HepG2 (cell line): ENCODE measurements at regions not wholly inside any gene's neighbourhood (a gene's known extent, or its start where the extent isn't known, plus 50 kb on each side); places are given as distances from the start of the nearest gene placed in this dataset.

Experiments used
- ATAC-seq: fragments of 200-7000 bp; cut with Tn5 transposase; 3 replicates; pipeline ENCODE4 v1.9.1; 2020; ENCODE audit warnings: mild to moderate bottlenecking, moderate library complexity
- BruUV-seq: library from RNA; stranded (reverse); fragments of 400-500 nt; replicated peaks from 2 replicates; lab custom pipeline; 2021; lab: Mats Ljungman, UMichigan
- CTCF ChIA-PET: fragments of 300-600 bp; formaldehyde crosslinking; extraction: SDS; loops from one replicate; lab custom pipeline; 2021; ENCODE audit warnings: low total read pairs, inconsistent platforms, low intra/inter-chr PET ratio; lab: Yijun Ruan, JAX
- POLR2A ChIA-PET: fragments of 350-600 bp; sonication (Branson Sonifier 250); formaldehyde crosslinking; loops from one replicate; lab custom pipeline; 2020; ENCODE audit warnings: antibody characterized with exemption, inconsistent platforms; lab: Yijun Ruan, JAX
- DNase-seq: peaks from one replicate; pipeline ENCODE4 v3.0.0-alpha.2; 2015; ENCODE audit warnings: low spot score
- FAIRE-seq: peaks from 3 replicates; lab custom pipeline; 2011; peaks lifted over from hg19 to GRCh38; lab: Jason Lieb, UNC
- H2AFZ ChIP-seq: one replicate; pipeline ENCODE4 v1.6.1; 2011; ENCODE audit warnings: low read length, inconsistent platforms
- H3K27ac ChIP-seq: fragments of 300-600 bp; 3 replicates; pipeline ENCODE4 v1.8.0; 2011; ENCODE audit warnings: mixed run types, mild to moderate bottlenecking, mixed read lengths, low read length, inconsistent platforms; ENCODE audit not compliant: insufficient read depth; ENCODE audit errors: extremely low read length
- H3K27me3 ChIP-seq, 2 experiments: fragments of 200-600 bp in 1 of 2; 2 replicates in 1 of 2; 3 replicates in 1 of 2; pipeline versions ENCODE4 v1.6.0 to v1.8.0; 2011; ENCODE audit warnings: low read length in 2 of 2, mild to moderate bottlenecking in 2 of 2, moderate library complexity in 2 of 2, inconsistent platforms in 1 of 2; ENCODE audit not compliant: insufficient read depth in 2 of 2, control insufficient read depth in 1 of 2
- H3K36me3 ChIP-seq, 2 experiments: fragments of 200-600 bp in 1 of 2; replicated peaks in 1 of 2; 2 replicates in 1 of 2; 3 replicates in 1 of 2; pipeline versions ENCODE4 v1.5.1 to v1.8.0; 2011; ENCODE audit warnings: low read length in 2 of 2, inconsistent platforms in 1 of 2; ENCODE audit not compliant: insufficient read depth in 2 of 2, control insufficient read depth in 1 of 2
- H3K4me1 ChIP-seq: 2 replicates; pipeline ENCODE4 v1.5.1; 2012; ENCODE audit warnings: low read length, inconsistent platforms; ENCODE audit not compliant: insufficient read depth
- H3K4me2 ChIP-seq: 2 replicates; pipeline ENCODE4 v1.6.0; 2011; ENCODE audit warnings: low read depth, low read length, inconsistent platforms
- H3K4me3 ChIP-seq, 3 experiments: fragments of 200-600 bp in 1 of 3; sonication (generic), shearing (Covaris generic) in 1 of 3; replicated peaks in 1 of 3; 2 replicates each; pipeline ENCODE4 v1.5.1; 2011 to 2016; ENCODE audit warnings: low read length in 3 of 3, inconsistent platforms in 2 of 3, low read depth in 2 of 3, mild to moderate bottlenecking in 2 of 3, control low read depth in 1 of 3, mixed read lengths in 1 of 3; ENCODE audit not compliant: insufficient read depth in 1 of 3
- H3K79me2 ChIP-seq: one replicate; pipeline ENCODE4 v1.6.1; 2011; ENCODE audit warnings: low read length, inconsistent platforms; ENCODE audit not compliant: insufficient read depth
- H3K9ac ChIP-seq: 2 replicates; pipeline ENCODE4 v1.6.0; 2011; ENCODE audit warnings: mild to moderate bottlenecking, low read depth, low read length, inconsistent platforms; ENCODE audit not compliant: insufficient read depth
- H3K9me3 ChIP-seq: 2 replicates; pipeline ENCODE4 v1.5.1; 2012; ENCODE audit warnings: mild to moderate bottlenecking, low read length
- H4K20me1 ChIP-seq: 2 replicates; pipeline ENCODE4 v1.6.0; 2011; ENCODE audit warnings: inconsistent platforms, mild to moderate bottlenecking, low read length, moderate library complexity; ENCODE audit not compliant: insufficient read depth
- ARID4A ChIP-seq: sonication (generic); formaldehyde crosslinking; IDR thresholded peaks from 2 replicates; pipeline ENCODE4 v1.5.0; 2020; ENCODE audit warnings: mild to moderate bottlenecking, missing genetic modification reagents, borderline replicate concordance
- BCLAF1 ChIP-seq: fragments of 450-650 bp; IDR thresholded peaks from 2 replicates; pipeline ENCODE4 v1.6.1; 2017; ENCODE audit warnings: mild to moderate bottlenecking
- FOXO1 ChIP-seq: sonication (generic); formaldehyde crosslinking; IDR thresholded peaks from 2 replicates; pipeline ENCODE4 v1.4.0; 2020; ENCODE audit warnings: missing genetic modification reagents
- HNF4G ChIP-seq, 2 experiments: sonication (generic) in 1 of 2; formaldehyde crosslinking in 1 of 2; IDR thresholded peaks; 2 replicates each; pipeline versions ENCODE4 v1.4.0 to v1.6.1; 2011 to 2020; ENCODE audit warnings: borderline replicate concordance in 2 of 2, low read depth in 2 of 2, mild to moderate bottlenecking in 2 of 2, low read length in 1 of 2, missing genetic modification reagents in 1 of 2, moderate library complexity in 1 of 2
- KDM5B ChIP-seq: sonication (generic); formaldehyde crosslinking; IDR thresholded peaks from 2 replicates; pipeline ENCODE4 v1.4.0; 2020; ENCODE audit warnings: missing genetic modification reagents, mild to moderate bottlenecking, borderline replicate concordance
- SOX6 ChIP-seq, 2 experiments: fragments of 450-650 bp in 1 of 2; sonication (generic) in 1 of 2; formaldehyde crosslinking in 1 of 2; IDR thresholded peaks; 2 replicates each; pipeline versions ENCODE4 v1.4.0 to v1.6.1; 2017 to 2020; ENCODE audit warnings: antibody characterized with exemption in 1 of 2, mild to moderate bottlenecking in 1 of 2, missing genetic modification reagents in 1 of 2
- SRSF9 ChIP-seq: fragments of 200-400 bp; formaldehyde crosslinking; IDR thresholded peaks from 2 replicates; pipeline ENCODE4 v1.6.1; 2018; ENCODE audit warnings: borderline replicate concordance, mild to moderate bottlenecking, low read depth, low read length; ENCODE audit not compliant: insufficient read depth, poor library complexity, severe bottlenecking
- THAP11 ChIP-seq: IDR thresholded peaks from 2 replicates; pipeline ENCODE4 v1.6.1; 2016; ENCODE audit warnings: missing biosample characterization, missing genetic modification reagents
- ZNF710 ChIP-seq: sonication (generic); formaldehyde crosslinking; IDR thresholded peaks from 2 replicates; pipeline ENCODE4 v1.5.0; 2020; ENCODE audit warnings: mild to moderate bottlenecking, missing genetic modification reagents, borderline replicate concordance
- WGBS: methylation state at CpG from one replicate; pipeline ENCODE4 v1.1.6; 2017; ENCODE audit warnings: low lambda C conversion rate; 5-methylcytosine and 5-hydroxymethylcytosine counted together
- in situ Hi-C: cut with HindIII; loops from 2 replicates; pipeline ENCODE4 v1.10.0; 2017; ENCODE audit warnings: low pct_unique_long_range_greater_than_20kb; ENCODE audit not compliant: extremely low pct_ligation_motif_present
- intact Hi-C: fragments of 100-400 bp; cut with micrococcal nuclease; formaldehyde crosslinking; loops from one replicate; pipeline ENCODE4 v1.10.0; 2022; ENCODE audit not compliant: unreplicated experiment

GRCh38 chr3:167886690-167887089 lies 151.2 kb downstream of the SERPINI1 start (continued):
- TF ChIP-seq SRSF9 (no peak), THAP11 (no peak), HNF4G (IDR thresholded peaks at IDR 0.05; ENCODE audit: borderline replicate concordance, low read depth, low read length) (no peak), HNF4G (CRISPR knock-in tag; IDR thresholded peaks at IDR 0.05; ENCODE audit: borderline replicate concordance, low read depth) (no peak), FOXO1 (no peak), ZNF710 (CRISPR knock-in tag) (no peak), SOX6 (IDR thresholded peaks at IDR 0.05) (no peak), SOX6 (CRISPR knock-in tag; IDR thresholded peaks at IDR 0.05) (peak; percentile 29; the same call in 1 of the 2 replicates)

- DNase-seq (no peak), FAIRE-seq (no peak), ATAC-seq (peak; percentile 62)
- WGBS: 0% methylated on average over 1 of the region's 1 CpG
- intact Hi-C loops: no loop called here
- Histone ChIP-seq H4K20me1 (no peaks in the 10 kb centered on the region), H3K4me1 (peaks cover 12% of the 10 kb centered on the region), H3K9me3 (no peaks in the 10 kb centered on the region), H3K4me2 (no peak overlapping the region), H2AFZ (no peak overlapping the region), H3K4me3 (no peak overlapping the region), H3K27ac (no peak overlapping the region), H3K79me2 (no peaks in the 10 kb centered on the region), H3K27me3 (no peaks in the 10 kb centered on the region; a peak in 1 of 5 replicates), H3K36me3 (no peaks in the 10 kb centered on the region), H3K9ac (no peak overlapping the region)
- in situ Hi-C loops: no loop called here
- CTCF ChIA-PET: no interaction called here
- TF ChIP-seq ARID4A (CRISPR knock-in tag): no peak
- TF ChIP-seq BCLAF1: no peak
- TF ChIP-seq KDM5B (CRISPR knock-in tag): no peak
- POLR2A ChIA-PET: no interaction called here
- no TSS peak for BruUV-seq
Observed at GRCh38 chr3:167885277-167885676, 149.8 kb downstream of the SERPINI1 start.
